Kidney glomerular epithelial cell (primary cell): ENCODE measurements at regions not wholly inside any gene's neighbourhood (a gene's known extent, or its start where the extent isn't known, plus 50 kb on each side); places are given as distances from the start of the nearest gene placed in this dataset.

Experiments
- DNase-seq: peaks from one replicate; lab custom pipeline; 2025; lab: John Stamatoyannopoulos, UW

- no peak for DNase-seq
Observed at GRCh38 chr11:112401036-112401769, 140.5 kb upstream of the PLET1 start.

- DNase-seq: no peak
Observed at GRCh38 chr11:112403432-112403831, 142.8 kb upstream of the PLET1 start.

DNA sequence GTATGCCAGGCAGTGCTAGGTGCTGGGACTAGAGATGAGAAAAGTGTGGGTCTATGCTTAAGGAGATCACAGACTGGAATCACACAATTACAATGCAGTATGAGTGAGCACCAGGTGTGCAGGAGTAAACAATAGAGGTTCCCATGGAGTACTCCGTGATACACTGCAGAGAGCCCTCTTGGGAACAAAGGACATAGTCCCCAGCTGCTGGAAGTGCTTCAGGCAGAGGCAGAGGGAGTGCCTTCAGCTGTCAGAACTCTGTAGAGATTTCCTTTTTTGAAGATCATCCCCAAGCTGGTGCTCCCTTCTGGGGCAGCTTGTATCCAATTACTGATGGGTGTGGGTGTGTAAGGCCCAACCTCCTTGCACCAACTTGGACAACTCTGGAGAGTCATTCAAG lies 143.5 kb upstream of the PLET1 start:
- DNase-seq: no peak

GRCh38 chr11:112408517-112408916 lies 147.9 kb upstream of the PLET1 start:
- no peak for DNase-seq

- no peak for DNase-seq
Observed at GRCh38 chr11:112410325-112410724, 149.7 kb upstream of the PLET1 start.

DNA sequence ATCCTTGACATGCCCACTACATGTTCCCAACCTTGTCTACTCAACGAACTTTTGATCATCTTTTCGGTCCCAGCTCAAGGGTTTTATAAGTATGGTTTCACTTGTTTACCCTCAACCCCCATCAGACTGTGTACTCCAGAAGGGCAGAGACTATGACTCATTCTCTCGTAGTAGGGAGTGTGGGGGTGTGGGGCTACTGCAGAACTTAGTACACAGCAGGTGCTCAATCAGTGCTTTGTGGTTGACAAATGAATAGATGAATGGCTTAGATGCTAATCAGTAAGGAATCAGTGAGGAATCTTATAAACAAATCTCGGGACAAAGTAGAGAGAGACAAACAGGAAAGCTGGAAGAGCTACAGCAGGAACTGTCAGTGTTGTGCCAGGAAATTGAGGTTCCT lies 151.7 kb upstream of the PLET1 start:
- DNase-seq: no peak

DNA sequence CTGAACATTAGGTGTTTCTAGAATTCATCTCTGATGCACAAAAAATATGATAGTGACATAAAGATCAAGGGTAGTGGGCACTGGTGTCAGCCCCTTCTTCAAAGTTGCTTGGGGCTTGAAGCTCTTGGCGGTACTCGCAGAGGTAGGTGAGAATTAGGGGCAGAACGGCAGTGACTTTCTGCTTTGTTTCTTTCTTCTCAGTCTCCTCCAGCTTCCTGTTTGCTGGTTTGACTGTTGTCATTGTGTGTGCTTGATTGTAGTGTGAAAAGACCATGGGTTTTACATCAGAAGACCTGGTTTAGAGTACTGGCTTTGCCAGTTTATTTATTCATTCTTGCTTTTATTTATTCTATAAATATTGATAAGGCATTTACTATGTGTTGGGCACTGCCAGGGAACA lies 156.7 kb upstream of the PLET1 start:
- DNase-seq: no peak

DNA sequence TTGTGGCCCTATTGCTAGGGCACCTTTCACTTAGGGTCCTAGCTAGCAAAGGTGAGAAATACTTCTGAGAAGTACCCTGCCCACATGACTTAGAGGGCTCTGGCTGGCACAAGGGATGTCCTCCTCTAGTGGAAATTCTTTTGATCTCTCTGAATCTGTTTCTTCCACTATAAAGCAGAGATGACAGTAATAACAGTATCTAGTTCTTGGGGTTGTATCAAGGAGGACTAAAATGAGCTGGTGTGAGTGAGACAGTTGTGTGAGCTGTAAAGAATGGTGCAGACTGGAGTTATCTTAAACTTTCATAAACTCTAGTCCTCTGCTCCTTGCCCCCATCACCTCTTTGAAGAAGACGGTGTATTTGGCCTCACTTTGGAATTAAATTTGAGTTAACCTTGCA lies 157.8 kb upstream of the PLET1 start:
- no peak for DNase-seq

- no peak for DNase-seq
Observed at GRCh38 chr11:112421879-112422278, 161.2 kb upstream of the PLET1 start.

DNA sequence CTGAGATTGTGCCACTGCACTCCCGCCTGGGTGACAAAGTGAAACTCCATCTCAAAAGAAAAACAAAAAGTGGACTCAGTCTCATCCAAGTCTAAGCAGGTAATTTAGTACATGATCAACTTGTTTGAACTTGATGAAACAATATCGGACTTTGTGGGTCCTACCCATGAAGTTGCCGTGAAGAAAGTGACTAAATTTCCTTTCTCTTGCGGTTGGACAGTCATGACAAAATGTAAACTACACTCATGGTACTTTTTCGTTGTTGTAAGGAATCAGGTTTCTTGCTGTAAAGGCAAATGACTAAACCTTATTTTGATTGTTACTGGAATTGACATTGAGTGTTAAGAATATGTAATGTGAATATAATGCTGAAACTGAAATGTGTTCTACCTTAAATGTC lies 164.5 kb upstream of the PLET1 start:
- no peak for DNase-seq

DNA sequence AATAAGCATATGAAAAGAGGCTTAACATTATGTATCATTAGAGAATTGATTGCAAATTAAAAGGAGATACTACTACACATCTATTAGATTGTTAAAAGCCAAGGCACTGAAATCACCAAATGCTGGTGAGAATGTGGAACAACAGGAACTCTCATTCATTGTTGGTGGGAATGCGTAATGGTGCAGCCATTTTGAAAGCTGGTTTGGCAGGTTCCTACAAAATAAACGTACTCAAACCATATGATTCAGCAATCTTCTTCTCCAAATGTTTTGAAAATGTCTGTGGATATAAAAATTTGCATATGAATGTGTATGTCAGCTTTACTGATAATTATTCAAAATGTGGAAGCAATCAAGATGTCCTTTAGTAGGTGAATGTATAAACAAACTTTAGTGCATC lies 176.4 kb upstream of the PLET1 start:
- no peak for DNase-seq

DNA sequence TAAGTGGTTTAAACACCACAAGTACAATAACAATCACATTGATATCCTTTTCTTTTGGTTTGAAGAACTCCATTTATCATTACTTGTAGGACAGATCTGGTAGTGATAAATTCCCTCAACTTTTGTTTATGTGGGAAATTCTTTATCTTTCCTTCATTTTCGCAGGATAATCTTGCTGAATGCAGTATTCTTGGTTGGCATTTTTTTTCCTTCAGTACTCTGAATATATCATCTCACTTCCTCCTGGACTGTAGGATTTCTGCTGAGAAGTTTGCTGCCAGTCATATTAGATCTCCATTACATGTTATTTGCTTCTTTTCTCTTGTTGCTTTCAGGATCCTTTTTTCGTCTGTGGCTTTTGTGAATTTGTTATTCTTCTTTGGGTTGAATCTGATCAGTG lies 179.0 kb upstream of the PLET1 start:
- DNase-seq: no peak

- DNase-seq: no peak
Observed at GRCh38 chr11:112440518-112440917, 179.9 kb upstream of the PLET1 start.

- no peak for DNase-seq
Observed at GRCh38 chr11:112448168-112448567, 187.5 kb upstream of the PLET1 start.

GRCh38 chr11:112448806-112449205 lies 188.1 kb upstream of the PLET1 start:
- no peak for DNase-seq

DNA sequence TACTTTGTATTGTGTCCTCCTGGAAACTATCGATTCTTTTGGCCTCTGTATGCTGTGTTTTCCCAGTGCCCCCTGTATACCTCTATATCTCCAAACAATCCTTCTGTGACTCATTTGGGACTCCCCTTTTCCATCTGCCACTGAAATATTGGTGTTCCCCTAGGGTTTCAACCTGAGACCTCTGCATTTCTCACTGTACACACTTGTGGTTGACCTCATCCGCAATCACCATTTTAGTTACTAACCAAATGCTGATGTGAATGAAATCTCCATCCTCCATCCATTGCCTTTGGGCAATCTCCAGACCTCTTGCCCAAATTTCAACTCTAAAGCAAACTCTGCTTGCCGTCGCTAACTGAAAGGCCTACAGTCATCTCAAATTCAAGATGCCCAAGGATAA lies 190.6 kb upstream of the PLET1 start:
- no peak for DNase-seq

DNA sequence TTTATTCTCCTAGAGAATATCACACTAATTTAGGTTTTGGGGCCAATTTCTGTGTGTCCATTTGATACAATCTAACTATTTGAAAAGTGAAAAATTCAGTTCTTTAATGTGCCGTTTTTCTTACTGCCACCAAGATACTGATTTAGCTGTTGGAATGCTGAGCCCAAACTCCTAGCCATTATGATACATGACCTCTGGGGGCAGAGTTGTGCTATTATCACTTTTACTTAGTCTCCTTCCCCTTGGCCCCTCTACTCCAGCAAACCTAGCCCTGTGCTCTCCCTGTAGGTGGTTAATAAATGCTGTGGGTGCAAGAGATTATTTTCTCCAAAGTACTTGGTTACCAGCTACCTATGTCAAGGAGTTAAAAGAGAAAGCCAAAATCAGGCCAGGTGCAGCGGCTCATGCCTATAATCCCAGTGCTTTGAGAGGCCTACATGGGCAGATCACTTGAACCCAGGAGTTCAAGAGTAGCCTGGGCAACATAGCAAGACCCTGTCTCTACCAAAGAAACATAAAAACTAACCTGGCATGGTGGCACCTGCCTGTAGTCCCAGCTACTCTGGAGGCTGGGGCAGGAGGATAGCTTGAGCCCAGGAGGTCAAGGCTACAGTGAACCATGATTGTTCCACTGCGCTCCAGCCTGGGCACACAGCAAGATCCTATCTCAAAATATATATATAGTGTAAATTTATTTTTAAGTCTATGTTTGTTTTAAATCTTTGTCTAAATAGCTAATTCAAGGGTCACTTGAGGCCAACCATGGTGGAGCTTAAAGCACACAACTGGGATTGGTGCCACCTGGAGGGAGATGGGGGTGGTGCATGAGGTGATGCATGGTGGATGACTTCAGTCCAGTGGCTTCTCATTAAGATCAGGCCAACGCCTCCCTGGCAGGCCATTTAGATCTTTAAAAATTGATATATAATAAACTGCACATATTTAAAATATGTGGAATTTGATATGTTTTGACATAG lies 193.2 kb upstream of the PLET1 start:
- no peak for DNase-seq

- no peak for DNase-seq
Observed at GRCh38 chr11:112454841-112455240, 194.2 kb upstream of the PLET1 start.

GRCh38 chr11:112455791-112456190 lies 195.1 kb upstream of the PLET1 start:
- no peak for DNase-seq

DNA sequence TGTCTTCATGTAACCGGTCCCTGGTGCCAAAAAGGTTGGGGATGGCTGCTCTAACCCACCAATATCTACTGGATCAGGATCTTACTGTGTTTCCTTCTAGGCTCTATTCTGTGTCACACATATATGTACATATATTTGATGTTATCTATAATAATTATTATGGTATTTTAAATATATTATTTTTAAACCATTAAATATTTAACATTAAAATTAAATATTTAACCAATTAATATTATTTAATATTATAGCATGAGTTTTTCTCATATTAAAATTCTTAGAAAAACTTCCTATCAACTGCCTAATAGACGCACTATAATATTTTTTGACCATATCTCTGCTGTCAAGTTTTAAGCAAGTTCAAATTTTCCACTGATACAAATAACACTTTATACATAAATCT lies 196.9 kb upstream of the PLET1 start:
- DNase-seq: no peak

GRCh38 chr11:112459001-112459400 lies 198.3 kb upstream of the PLET1 start:
- DNase-seq: no peak

DNA sequence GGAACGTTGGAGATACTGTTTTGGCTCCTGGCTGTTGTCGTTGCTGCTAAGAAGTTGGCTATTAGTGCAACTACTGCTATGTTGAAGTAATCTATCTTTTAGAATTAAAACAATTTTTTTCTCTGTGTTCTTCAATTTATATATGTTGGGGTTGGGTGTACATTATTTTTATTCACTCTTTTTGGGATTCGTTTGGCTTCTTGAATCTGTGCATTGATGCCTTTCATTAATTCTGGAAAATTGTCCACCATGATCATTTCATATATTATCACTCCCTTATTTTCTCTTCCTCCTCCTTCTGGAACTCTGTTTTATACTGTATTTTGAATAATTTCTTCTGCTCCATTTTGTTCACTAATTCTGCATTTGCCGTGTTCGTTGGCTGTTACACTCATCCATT lies 199.5 kb upstream of the PLET1 start:
- no peak for DNase-seq

GRCh38 chr11:112464949-112465348 lies 204.3 kb upstream of the PLET1 start:
- DNase-seq: no peak
